ENCODE measurements at regions not wholly inside any gene's neighbourhood (a gene's known extent, or its start where the extent isn't known, plus 50 kb on each side); places are given as distances from the start of the nearest gene placed in this dataset.
"Not testable (repeated sequence)": the region's sequence is repeated elsewhere in the genome, so short reads cannot be mapped to it uniquely, and the experiment has no call there.

DNA sequence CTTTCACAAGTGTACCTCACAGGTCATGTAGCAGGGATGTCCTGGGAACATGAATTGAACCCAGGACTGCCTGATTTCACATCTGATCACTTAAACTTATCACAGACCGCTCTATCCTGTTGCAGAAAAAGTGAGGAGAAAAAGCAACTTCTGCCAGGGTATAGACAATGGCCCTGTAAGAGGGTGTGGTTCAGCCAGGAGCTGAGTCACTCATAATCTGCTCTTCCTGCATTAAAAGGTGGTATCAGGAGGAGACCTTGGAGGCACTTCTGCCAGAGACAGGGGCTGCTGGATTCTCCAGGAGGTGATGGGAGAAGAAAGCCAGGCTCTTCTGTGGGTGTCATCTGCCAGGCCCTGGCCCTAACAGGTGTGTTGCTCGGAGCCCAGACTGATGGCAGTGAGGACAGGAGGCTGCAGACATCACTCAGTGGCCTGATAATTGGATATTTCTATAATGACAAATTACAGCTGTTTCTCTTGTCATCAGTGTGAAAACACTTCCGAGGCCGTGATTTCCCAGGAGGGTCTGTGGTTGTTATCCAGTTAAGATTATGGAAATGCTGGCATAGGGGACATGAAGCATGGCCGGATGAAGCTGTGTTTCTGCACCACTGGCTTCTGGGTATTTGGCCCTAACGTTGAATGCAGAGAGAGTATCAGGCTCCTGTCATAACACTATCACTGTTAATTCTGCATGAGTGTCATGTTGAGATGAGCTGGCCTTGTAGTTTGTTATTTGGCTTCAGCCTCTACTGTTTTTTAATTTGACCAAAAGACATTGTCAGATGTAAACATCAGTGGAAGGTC is 125.1 kb upstream of the ZBED5 start:
- TF ChIP-seq CTCF (conservative IDR thresholded peaks at IDR 0.05) (no peak), ZFX (IDR thresholded peaks at IDR 0.05) (no peak)
- H3K27ac ChIP-seq, result no peak overlapping the region

DNA sequence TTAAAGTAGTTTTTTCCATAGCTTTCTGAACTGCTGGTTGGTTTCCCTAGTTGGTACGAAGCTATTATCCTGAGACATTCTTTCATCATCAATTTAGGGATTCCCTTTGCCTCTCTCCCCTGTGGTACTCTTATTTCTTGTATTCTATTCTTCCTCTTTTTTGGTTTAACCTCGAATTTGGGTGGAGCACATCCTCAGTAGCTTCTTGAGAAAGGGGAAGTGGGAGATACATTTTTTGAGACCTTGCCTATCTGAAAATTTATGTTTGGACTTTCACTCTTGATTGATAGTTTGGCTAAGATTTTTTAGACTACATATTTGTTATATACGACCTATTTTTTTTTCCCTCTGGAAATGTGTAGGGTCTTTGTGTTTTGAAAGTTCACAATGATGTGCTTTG is 121.7 kb upstream of the ZBED5 start:
- no peak overlapping the region for H3K27ac ChIP-seq
- TF ChIP-seq CTCF (conservative IDR thresholded peaks at IDR 0.05) (no peak), ZFX (IDR thresholded peaks at IDR 0.05) (no peak)

GRCh38 chr11:10978198-10978597 is 120.3 kb upstream of the ZBED5 start:
- no peak overlapping the region for H3K27ac ChIP-seq
- TF ChIP-seq CTCF (conservative IDR thresholded peaks at IDR 0.05) (no peak), ZFX (IDR thresholded peaks at IDR 0.05) (no peak)

DNA sequence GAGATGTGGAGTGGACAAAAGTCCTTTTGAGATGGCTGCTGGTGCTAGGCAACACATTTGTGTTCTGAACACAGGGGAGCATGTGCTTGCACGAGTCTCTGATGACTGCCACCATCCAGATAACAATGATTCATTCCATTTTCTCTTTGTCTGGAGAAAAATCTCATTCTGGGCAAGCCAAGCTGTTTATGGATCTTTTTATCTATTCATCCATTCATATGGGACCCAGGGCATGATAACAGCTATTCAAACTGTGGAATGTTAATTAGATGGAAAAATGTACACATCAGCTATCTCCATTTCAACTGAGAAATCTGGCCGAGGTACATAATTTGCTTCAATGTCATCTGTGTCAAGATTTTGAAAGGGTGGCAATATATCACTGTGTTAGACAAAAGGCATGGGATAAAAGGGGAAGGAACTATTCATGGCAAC is 117.5 kb upstream of the ZBED5 start:
- H3K27ac ChIP-seq, result no peak overlapping the region
- no peak for TF ChIP-seq CTCF (conservative IDR thresholded peaks at IDR 0.05)
- no peak for TF ChIP-seq ZFX (IDR thresholded peaks at IDR 0.05)

DNA sequence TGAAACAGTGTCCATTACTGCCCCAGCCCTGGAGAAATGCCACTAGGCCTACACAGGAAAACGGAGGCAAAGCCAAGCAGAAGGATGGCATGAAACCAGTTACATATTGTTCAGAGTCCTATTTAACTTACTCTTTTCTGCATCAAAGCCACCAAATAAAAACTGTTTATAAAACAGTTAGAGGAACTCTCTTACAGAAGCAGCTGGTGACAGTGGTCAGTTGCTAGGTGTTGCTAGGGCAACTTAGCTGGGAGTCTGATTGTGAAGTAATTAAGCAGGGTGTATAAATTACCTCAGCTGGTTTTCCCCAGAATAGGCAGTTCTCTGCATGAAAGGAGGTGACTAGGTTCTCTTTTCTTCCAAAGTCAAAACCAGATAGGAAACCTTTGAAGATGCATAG is 115.6 kb upstream of the ZBED5 start:
- TF ChIP-seq ZFX (IDR thresholded peaks at IDR 0.05), result no peak
- no peak for TF ChIP-seq CTCF (conservative IDR thresholded peaks at IDR 0.05)
- H3K27ac ChIP-seq, result no peak overlapping the region

DNA sequence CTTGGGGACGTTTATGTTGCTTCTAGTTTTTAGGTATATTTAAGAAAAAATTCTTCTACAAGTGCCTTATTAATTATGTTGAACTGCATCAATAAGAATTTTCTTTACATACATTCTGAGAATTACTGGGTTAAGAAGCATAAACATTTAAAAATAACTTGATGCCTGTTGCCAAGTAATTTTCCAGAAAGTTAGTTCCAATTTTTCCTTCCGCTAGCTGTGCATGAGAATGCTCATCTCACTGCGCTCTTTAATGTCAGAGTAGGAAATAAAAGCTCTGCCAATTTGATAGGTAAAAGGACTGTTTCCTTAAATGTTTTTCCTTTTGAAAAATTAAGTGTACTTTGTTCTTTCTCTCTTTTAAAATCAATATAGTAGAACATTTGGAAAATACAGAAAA is 113.1 kb upstream of the ZBED5 start:
- TF ChIP-seq ZFX (IDR thresholded peaks at IDR 0.05) (no peak), CTCF (conservative IDR thresholded peaks at IDR 0.05) (no peak)
- H3K27ac ChIP-seq, result no peak overlapping the region

GRCh38 chr11:10969387-10969786 is 111.5 kb upstream of the ZBED5 start:
- TF ChIP-seq ZFX (IDR thresholded peaks at IDR 0.05) (no peak), CTCF (conservative IDR thresholded peaks at IDR 0.05) (no peak)
- no peak overlapping the region for H3K27ac ChIP-seq

DNA sequence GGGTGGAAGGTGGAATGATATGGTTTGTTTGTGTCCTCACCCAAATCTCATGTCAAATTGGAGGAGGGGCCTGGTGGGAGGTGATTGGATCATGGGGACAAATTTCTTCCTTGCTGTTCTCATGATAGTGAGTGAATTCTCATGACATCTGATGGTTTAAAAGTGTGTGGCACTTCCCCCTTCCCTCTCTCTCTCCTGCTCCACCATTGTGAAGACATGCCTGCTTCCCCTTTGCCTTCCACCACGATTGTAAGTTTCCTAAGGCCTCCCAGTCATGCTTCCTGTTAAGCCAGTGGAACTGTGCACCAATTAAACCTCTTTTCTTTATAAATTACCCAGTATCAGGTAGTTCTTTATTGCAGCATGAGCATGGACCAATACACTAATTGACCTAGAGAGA is 99.0 kb upstream of the ZBED5 start:
- H3K27ac ChIP-seq, result not testable (repeated sequence)
